Activated T-cell treated with anti-CD3 and anti-CD28 coated beads for 24 hours (primary cell): ENCODE measurements at regions not wholly inside any gene's neighbourhood (a gene's known extent, or its start where the extent isn't known, plus 50 kb on each side); places are given as distances from the start of the nearest gene placed in this dataset.
"Not testable (repeated sequence)": the region's sequence is repeated elsewhere in the genome, so short reads cannot be mapped to it uniquely, and the experiment has no call there.

ENCODE experiments used
- DNase-seq: peaks from one replicate; pipeline ENCODE4 v3.0.0-alpha.2; 2020; ENCODE audit warnings: low read depth

GRCh38 chr12:97800561-97800960, 338.0 kb downstream of the RMST start:
- DNase-seq = no peak

DNA sequence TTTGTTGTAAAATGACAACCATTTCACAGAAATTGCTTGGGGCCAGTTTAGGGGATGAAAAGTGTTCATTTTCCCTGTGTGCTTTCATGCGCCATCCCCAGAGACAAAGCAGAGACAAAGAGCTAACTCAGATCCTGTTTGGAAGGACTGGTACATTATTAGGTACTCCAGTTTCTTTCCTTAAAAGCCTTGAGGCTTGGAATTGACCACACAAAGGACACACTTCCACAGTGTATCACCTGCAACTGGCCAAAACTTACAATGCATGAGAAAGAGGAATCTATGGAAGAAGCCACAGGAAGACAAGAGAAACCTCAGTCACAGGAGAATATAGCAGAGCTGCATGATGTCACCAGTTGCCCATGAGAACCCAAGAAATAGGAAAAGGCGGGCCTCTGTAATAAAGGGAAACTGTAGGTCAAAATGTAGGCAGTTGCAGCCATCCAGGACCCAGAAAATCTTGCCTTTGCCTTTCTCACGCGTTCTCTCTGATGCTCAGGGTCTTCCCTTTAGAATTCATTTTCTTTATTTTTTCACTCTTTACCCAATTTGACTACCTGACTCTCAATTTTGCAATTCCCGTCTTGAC, 339.0 kb downstream of the RMST start:
- no peak for DNase-seq

DNA sequence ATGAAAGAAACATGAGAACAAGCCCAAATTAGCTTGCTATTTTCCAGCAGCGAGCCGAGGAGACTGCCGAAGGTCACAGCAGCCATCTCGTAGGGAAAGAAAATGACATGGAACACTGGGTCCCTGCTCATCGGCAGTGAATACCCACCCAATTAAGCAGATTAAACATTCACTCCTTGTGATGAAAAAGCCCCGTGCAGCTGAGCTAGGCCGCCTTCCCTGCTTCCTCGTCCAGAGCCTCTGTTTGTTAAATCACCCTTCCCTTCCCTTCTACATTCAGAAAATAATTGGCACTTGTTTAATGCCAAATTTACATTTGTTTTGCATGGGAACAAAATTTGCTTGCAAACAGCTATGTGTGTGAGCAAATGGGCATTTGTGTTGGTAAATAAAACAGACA, 342.5 kb downstream of the RMST start:
- DNase-seq = no peak

- no peak for DNase-seq
Observed at GRCh38 chr12:97813301-97813700, 350.7 kb downstream of the RMST start.

- DNase-seq = no peak
Observed at GRCh38 chr12:97821806-97822205, 359.2 kb downstream of the RMST start.

- DNase-seq = no peak
Observed at GRCh38 chr12:97835541-97835940, 372.9 kb downstream of the RMST start.

DNA sequence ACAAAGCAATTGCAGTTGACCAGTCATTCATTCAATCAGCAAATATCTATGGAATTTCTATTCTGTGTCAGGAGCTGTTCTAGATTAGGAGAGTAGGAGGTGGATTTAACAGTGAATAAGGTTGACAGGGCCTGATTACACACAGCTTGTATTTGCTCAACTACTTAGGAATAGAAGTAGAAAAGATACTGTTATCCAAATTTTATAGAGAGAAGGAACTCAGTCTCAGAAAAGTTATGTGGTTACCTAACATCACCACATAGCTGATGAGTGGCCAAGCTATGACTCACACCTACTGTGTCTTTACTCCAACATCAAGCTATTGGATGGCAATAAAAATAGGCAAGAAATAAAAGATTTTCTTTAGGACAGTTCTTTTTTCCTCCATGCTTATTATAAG, 374.8 kb downstream of the RMST start:
- no peak for DNase-seq

DNA sequence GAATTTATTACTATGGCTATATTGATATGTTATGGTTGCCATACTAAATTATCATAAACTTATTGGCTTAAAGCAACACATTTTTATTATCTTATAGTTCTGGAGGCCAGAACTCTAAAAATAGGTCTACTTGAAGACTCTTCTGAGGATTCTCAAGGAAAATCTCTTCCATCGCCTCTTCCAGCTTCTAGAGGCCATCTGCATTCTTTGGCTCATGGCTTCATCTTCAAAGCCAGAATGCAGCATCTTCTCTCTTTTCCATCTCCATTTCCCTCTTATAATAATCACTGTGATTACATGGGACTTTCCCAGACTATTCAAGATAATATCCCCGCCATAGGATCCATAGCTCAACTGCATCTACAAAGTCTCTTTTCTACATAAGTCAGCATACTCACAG, 385.4 kb downstream of the RMST start:
- DNase-seq = no peak

- no peak for DNase-seq
Observed at GRCh38 chr12:97854477-97854876, 391.9 kb downstream of the RMST start.

DNA sequence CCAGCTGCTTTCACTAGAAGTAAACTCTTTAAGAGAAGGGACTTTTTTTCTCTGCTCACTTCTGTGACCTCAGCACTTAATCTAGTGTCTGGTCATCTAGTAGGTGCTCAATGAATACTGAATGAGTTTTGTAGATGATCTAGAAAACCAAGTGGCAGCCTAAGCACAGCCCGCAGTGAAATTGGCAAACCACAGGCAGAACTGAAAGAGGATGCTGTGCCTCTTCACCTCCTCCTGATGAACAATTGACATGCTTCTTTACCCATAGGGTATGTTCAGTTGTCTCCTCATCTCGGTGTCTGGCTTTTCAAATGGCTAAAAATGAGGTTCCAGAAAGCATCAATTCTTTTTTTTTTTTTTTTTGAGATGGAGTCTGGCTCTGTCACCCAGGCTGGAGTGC, 399.5 kb downstream of the RMST start:
- DNase-seq = no peak

- no peak for DNase-seq
Observed at GRCh38 chr12:97875064-97875463, 412.5 kb downstream of the RMST start.

DNA sequence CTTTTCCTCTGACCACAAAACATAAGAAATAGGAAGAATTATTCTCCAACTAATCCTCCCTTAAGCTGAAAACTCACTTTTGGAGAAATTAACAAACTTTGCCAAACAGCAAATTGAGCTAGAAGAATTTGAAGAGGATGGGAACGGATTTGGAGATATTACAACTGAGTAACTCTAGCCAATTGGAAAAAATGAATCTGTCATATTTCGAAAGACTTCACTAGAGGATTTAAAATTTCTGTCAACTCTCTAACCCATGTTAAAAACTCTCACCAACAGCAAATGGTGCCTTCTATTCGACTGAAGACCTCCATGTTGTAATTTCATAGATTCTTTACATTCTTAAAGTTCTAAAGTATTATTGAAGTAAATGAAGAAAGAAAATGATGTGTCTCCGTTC, 414.2 kb downstream of the RMST start:
- no peak for DNase-seq

DNA sequence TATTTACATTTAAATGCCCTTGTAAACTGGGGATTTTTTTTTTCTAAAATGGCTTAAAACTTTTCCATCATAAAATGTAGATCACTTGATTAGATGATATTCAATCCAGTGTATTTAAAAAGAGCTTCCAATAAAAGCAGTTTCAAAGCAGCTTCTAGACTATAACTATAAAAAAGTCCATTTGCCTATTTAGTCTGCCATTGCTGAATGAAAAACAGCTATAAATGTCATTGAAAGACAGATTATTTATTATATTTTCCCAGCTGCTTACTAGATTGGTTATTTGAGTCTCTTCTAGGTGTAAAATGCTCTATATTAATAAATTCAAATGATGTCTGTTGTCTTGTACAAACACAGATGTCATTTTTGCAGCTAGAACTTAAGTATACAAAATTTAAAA, 414.8 kb downstream of the RMST start:
- no peak for DNase-seq

DNA sequence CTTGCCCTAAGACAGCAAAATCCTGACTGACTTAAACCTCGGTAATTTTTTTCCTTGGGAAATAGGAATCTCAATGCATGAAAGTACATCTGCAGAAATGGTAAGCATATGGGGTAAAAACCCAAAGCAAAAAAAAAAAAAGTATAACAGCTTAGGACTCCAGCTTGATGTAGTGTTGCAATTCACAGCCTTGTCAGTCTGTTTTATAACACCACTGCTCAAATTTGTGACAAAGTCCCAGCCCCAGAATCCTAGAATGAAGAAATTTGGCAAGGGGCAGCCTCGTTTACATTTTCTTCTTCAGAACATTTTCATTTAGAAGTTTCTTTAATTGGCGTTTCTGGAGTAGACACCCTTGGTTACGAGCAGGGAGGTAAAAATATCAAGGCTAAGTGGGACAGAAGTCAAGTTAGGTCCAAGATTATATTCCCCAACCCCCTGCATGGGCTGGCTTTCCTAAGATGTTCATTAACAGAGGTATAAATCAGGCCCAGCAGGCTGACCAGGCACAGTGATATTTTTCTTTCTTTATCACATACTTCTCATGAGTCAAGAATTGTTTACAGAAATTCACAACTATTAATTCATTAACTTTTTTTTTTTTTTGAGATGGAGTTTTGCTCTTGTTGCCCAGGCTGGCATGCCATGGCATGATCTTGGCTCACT, 424.0 kb downstream of the RMST start:
- no peak for DNase-seq

GRCh38 chr12:97897881-97898280, 435.3 kb downstream of the RMST start:
- DNase-seq = not testable (repeated sequence)

DNA sequence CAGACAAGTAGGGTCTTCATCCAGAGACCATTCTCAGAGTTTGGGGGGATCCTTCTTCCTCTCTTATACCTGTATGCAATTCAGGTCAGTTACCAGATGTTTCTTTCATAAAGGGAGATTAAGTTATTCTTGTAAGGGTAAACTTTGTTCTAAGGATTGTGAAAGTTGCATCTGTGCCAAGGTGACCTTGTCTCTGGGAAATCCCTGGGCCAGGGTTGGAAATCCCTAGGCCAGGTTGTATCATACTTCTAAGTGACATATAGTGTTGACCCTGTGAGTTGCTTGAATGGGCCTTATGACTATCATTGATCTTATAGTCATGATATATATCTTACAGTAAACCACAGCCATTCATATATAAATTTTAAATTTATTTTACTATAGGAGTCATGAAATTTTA, 436.9 kb downstream of the RMST start:
- no peak for DNase-seq

DNA sequence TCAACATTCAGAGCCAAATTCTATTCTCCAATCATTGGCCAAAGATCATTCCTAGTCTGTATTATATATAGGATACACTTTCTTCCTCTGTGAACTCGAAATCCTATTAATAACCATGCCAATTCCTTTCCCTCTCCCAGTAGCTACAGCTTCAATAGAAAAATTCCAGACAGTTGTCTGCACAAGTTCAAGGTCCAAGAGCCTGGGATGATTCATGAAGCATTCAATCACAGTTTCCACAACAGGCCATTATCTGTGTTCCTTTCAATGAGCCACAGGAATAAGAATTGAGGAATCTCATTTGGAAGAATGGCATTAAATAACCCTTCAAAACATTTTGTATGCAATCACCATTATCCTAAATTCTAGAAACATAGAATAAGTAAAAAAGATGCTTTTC, 437.4 kb downstream of the RMST start:
- DNase-seq = no peak

DNA sequence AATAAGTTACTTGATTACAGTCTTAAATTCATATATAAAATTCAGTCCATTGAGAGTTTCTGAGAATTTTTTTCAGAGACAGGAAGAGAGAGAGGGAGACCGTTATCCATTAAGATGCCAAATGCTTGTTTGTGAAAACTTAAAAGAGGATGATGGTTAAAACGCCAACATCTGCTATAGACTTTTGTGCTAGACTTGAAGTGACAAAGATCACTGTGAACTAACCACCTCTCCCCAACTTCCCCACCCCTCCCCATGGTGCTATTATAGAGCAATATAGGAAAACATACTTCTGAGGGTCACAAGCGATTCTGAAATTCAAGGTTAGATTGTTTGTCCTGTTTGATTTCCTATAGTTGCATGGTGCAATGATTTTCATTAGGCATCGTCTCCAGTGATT, 440.8 kb downstream of the RMST start:
- DNase-seq = no peak

GRCh38 chr12:97907504-97907903, 444.9 kb downstream of the RMST start:
- no peak for DNase-seq

GRCh38 chr12:97910559-97910958, 448.0 kb downstream of the RMST start:
- DNase-seq = no peak

- DNase-seq = no peak
Observed at GRCh38 chr12:97912943-97913342, 450.3 kb downstream of the RMST start.

GRCh38 chr12:97921979-97922722, 459.5 kb downstream of the RMST start:
- DNase-seq = no peak

DNA sequence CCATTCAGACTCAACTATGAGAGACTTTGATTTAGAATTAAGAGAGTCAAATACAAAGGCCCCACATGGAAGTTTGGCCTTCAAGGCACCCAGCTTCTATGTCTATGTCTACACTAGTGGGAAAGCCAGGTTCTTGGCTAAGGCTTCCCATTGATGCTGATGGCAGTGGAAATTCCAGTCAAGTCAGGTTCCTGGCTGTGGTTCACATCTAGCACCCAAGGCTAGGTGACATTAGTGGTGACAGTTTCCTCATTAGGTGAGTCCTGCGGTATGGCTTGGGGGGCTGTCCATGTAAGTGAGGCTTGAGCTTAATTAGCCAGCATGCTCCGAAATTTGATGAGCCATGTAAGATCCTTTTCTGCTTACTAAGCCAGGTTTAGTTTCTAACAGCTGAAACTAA, 460.9 kb downstream of the RMST start:
- DNase-seq = no peak

GRCh38 chr12:97924122-97924521, 461.5 kb downstream of the RMST start:
- no peak for DNase-seq
